Inferior parietal cortex (tissue), 1 donor: ENCODE measurements at regions not wholly inside any gene's neighbourhood (a gene's known extent, or its start where the extent isn't known, plus 50 kb on each side); places are given as distances from the start of the nearest gene placed in this dataset.

Experiments
- DNase-seq: peaks from one replicate; pipeline ENCODE4 v3.0.0-alpha.2; 2016; ENCODE audit errors: extremely low spot score

GRCh38 chr20:40393197-40394079 lies 295.6 kb downstream of the MAFB start:
- DNase-seq: no peak

- no peak for DNase-seq
Observed at GRCh38 chr20:40390654-40391053, 298.4 kb downstream of the MAFB start.

- DNase-seq: no peak
Observed at GRCh38 chr20:40370800-40371199, 318.2 kb downstream of the MAFB start.

DNA sequence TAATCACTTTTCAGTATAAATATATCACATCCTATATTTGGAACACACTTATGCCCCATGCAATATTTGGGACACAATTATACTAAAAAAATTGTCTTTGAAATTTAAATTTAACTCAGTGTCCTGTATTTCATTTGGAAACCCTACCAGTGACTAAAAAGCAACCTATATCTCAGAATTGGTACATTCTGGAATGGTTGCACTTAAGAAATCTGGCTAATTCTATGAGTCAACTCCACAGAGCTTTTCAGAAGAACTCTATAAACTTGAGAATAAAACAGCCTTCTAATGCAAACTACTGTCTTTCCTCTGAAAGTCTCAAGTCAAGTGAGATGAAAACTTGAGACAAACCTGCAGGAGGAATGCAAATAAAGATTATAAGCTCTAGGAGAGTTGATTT lies 320.2 kb downstream of the MAFB start:
- DNase-seq: no peak

DNA sequence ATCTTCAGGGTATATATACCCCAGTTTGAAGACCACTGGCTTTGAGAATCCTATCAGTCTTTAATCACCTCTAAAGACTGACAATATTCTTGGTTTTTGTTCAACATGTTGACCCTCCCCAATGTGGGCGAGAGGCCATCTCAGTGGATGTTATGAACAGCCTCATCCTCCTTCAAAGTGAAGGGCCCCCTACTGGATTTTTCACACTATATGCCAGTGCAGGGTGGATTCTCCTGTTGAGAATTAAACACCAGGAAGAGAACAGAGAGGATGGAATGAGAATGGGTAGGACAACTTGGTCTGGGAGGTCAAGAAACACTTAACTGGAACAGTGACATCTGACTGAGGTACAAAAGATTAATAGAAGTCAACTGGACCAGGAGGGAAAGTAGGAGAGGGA lies 327.1 kb downstream of the MAFB start:
- no peak for DNase-seq

DNA sequence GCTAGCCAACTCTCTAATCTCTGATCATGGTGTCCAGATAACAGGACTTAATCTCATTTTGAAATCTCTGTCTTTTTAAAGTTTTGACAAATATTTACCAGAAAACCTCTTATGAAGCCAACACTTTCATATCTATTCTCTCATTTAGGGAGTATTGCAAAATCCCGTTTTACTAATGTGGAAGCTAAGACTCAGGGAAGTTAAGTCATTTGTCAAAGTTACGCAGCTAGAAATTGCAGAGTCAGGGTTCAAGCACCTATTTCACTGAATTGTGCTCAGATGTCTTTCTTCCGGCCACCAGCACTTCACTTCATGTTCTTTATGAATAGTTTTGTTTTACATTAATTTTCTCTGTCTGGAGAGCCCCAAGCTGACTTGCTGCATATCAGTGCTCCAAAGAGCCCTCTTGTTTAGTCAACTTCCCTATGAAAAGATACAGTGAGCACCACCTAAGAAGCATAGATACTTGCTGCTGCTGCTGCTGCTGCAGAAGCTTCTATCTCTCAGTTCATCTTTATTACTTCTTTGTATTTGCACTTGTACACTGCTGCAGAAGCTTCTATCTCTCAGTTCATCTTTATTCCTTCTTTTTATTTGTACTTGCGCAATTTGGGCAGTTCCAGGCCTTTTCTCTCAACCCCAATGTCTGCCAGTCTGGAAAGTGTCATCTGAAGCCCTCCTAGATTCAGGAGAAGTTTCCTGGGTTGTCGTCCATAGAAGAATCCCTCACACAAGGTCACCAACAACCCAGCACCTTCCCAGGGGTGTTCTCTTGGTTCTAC lies 329.7 kb downstream of the MAFB start:
- no peak for DNase-seq

- no peak for DNase-seq
Observed at GRCh38 chr20:40354880-40355279, 334.2 kb downstream of the MAFB start.

DNA sequence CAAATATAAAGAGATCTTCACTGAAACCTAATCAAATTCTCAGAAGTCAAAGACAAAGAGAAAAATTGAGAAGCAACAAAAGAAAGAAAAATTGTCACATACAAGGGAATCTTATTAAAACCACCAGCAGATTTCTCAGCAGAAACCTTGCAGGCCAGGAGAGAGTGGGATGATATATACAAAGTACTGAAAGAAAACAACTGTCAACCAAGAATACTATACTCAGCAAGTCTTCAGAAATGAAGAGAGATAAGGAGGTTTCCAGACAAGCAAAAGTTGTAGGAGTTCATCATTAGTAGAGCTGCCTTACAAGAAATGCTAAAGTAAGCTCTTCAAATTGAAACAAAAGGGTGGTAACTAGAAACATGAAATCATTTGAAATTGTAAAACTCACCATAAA lies 345.6 kb downstream of the MAFB start:
- no peak for DNase-seq

GRCh38 chr20:40341561-40341960 lies 347.5 kb downstream of the MAFB start:
- no peak for DNase-seq

- no peak for DNase-seq
Observed at GRCh38 chr20:40339661-40340449, 349.2 kb downstream of the MAFB start.

DNA sequence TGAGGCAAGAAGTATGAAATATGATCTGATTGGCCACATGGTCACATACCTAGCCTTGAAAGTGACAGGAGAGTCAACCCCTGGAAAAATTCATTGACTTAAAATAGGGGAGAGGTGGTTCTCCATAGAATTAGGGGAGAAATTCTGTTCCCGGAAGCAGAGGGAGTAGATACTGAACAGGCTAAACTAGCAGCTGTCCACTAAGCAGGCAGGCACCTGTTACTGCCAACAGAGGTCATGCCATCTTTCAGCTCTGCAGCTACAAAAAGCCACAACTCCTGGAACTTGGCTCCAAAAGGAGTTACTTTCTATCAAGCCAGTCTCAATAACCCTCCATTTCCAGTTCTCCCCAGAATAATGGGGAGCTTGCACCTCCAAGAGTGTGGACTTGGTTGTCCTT lies 352.5 kb downstream of the MAFB start:
- DNase-seq: no peak

GRCh38 chr20:40335901-40336351 lies 353.1 kb downstream of the MAFB start:
- DNase-seq: no peak

- no peak for DNase-seq
Observed at GRCh38 chr20:40335437-40335836, 353.6 kb downstream of the MAFB start.

GRCh38 chr20:40333591-40333990 lies 355.4 kb downstream of the MAFB start:
- no peak for DNase-seq

GRCh38 chr20:40331807-40332560 lies 357.1 kb downstream of the MAFB start:
- no peak for DNase-seq

DNA sequence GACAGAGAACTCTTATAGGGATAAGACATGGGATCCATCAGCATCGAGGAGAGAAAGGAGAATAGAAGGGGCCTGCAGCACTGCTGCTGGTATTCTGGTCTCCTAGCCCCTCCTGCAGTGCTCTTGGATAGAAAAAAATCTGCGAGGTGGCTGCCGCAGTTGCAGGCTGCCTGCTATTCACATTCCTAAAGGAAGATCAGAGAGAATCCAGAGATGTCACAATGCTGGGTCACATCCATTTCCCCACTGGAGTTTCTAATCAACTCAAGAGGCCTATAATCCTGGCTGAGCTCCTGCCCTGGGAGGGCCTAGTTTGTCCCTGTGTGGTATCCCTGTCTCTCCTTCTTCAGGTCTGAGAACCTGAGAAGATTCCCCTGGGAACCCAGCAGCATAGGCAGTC lies 357.8 kb downstream of the MAFB start:
- no peak for DNase-seq

DNA sequence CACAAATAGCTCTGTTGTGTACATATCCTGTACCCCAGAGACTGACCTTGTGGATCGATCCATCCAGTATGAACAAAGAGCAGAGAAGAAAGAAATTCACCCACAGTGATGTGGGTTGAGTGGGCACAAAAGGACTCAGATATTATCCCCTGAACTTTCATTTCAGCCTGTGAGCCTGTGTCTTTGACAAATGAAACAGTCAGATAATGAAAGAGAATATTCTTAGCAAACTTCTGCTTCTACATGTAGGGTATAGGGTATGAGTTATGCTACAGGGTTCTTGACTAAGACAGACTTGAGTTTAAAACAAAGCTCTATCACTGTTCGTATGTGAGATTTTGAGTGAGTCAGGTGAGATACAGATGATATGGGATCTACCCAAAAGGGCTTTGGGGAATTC lies 359.7 kb downstream of the MAFB start:
- no peak for DNase-seq

GRCh38 chr20:40326784-40327183 lies 362.3 kb downstream of the MAFB start:
- no peak for DNase-seq

DNA sequence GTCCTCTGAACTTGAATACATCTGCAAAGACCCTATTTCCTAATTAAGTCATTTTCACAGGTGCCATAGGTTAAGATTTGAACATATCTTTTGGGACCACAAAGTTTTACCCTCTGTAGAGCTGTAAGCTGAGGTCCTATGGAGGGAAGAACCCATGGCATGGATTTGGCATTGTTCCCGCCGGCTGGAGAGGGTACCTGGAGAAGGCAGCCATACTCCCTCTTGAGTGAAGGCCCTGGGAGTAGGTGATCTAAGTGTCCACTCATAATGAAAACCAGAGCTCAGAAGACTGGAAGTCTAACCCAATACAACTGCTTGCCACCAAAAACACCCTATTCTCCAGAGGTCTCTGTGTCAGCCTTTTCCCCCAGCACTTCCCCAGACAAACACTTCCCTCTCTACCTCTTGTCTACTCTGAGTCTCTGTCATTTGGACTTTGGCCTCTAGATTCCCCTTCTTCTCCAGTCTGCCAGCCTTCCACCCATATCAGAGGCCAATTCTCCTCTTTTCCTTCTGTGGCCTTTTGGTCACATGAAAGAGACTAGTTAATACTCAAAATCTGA lies 363.9 kb downstream of the MAFB start:
- no peak for DNase-seq

- DNase-seq: no peak
Observed at GRCh38 chr20:40323361-40323794, 365.7 kb downstream of the MAFB start.

DNA sequence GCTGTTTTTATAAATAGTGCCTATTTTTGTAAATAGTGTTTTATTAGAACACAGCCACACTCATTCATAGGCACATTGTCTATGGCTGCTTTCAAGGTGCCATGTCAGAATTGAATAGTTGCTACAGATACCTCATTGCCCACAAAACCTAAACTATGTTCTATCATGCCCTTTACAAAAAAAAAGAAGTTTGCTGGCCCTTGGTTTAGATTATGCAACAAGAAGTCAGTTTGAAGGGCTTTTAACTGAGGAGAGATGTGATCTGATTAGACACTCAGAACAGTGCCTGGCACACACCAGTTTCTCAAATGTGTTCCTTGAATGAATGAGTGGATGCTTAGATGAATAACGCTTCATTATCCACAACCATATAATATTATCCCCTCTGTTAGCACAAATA lies 366.1 kb downstream of the MAFB start:
- no peak for DNase-seq
